ENCODE measurements at regions not wholly inside any gene's neighbourhood (a gene's known extent, or its start where the extent isn't known, plus 50 kb on each side); places are given as distances from the start of the nearest gene placed in this dataset.
"Not testable (repeated sequence)": the region's sequence is repeated elsewhere in the genome, so short reads cannot be mapped to it uniquely, and the experiment has no call there.

DNA sequence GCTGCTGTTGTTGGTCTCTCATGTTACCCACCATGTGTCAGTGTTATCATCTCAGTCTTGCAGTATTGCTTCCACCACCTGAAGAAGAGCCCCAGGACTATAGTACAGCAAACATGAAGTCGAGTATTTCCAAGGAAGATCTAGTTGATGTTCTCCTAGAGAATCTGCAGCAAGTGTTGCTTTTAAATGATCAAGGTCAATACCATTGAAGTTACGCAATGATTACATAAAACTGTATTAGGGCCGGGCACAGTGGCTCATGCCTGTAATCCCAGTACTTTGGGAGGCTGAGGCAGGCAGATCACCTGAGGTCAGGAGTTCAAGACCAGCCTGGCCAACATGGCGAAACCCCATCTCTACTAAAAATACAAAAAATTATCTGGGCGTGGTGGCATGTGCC, 173.9 kb downstream of the TJP1 start:
- not testable (repeated sequence) for H3K27ac Mint-ChIP-seq; H3K27me3 Mint-ChIP-seq; H3K36me3 Mint-ChIP-seq (ENCODE audit: insufficient read depth); DNase-seq; H3K9me3 Mint-ChIP-seq; H3K4me3 Mint-ChIP-seq; H3K4me1 Mint-ChIP-seq (ENCODE audit: low read depth in 2 of 2); ATAC-seq (replicated peaks)

DNA sequence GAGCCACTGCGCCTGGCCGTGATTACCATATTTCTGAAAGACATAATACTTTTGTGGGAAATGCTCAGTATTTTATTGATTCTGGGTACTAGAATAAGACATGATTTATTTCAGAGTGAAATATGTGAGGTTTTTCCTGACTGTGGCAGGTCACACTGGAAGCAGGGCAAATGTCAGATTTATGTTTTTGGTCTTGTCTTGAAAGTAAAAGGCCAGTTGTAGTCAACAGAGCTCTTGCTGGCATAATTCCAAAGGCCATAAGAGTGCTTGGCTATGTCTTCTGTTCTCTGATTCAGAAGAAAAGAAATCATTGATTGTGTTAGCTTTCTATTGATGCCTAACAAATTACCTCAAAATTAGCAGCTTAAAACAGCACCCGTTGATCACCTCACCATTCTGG, 176.4 kb downstream of the TJP1 start:
- H3K4me3 Mint-ChIP-seq, result no peak overlapping the region
- peaks cover 5% of the 10 kb centered on the region for H3K36me3 Mint-ChIP-seq (ENCODE audit: insufficient read depth)
- DNase-seq (no peak), ATAC-seq (replicated peaks) (no peak)
- no peaks in the 10 kb centered on the region for H3K27me3 Mint-ChIP-seq
- peaks cover 2 to 16% of the 10 kb centered on the region in 2 donors for H3K9me3 Mint-ChIP-seq
- no peaks in the 10 kb centered on the region for H3K4me1 Mint-ChIP-seq (ENCODE audit: low read depth in 2 of 2)
- no peak overlapping the region for H3K27ac Mint-ChIP-seq

DNA sequence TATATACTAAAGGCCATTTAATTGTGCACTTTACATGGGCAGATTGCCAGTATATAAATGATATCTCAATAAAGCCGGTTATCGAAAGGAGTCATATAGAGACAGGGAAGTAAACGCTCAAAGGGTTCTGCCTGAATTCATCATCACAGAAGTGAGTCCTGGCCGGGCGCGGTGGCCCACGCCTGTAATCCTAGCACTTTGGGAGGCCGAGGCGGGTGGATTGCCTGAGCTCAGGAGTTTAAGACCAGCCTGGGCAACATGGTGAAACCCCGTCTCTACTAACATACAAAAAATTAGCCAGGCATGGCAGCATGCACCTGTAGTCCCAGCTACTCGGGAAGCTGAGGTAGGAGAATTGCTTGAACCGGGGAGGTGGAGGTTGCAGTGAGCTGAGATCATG, 177.9 kb downstream of the TJP1 start:
- H3K4me1 Mint-ChIP-seq (ENCODE audit: low read depth in 2 of 2); DNase-seq; H3K36me3 Mint-ChIP-seq (ENCODE audit: insufficient read depth); H3K27ac Mint-ChIP-seq; H3K4me3 Mint-ChIP-seq; ATAC-seq (replicated peaks); H3K27me3 Mint-ChIP-seq: not testable (repeated sequence)
- peaks cover 2 to 16% of the 10 kb centered on the region in 2 donors for H3K9me3 Mint-ChIP-seq

- ATAC-seq (replicated peaks) (no peak), DNase-seq (no peak)
- Mint-ChIP-seq H3K9me3 (peaks cover 0 to 7% of the 10 kb centered on the region in 2 donors), H3K36me3 (ENCODE audit: insufficient read depth) (no peaks in the 10 kb centered on the region), H3K27ac (no peak overlapping the region), H3K4me1 (ENCODE audit: low read depth in 2 of 2) (no peaks in the 10 kb centered on the region), H3K27me3 (no peaks in the 10 kb centered on the region), H3K4me3 (no peak overlapping the region)
These were observed 183.5 kb downstream of the TJP1 start for GRCh38 chr15:29638781-29639180.

DNA sequence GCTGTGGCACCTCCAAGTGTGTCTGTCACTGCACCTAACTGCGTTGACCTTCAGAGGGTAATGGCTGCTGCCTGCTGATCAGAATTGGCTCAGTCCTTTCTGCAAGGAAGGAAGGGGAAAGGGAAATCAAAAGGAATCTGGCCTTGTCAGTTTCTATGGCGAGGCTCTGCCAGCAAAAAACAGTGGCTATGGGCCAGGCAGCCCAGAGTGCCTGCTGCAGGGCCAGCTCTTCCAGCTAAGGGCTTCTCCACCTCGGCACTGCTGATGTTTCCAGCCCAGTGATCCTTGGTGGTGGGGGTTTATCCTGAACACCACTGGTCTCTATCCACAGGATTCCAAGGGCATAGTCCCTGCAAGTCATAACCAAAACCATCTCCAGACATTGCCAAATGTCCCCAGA, 184.3 kb downstream of the TJP1 start:
- H3K27me3 Mint-ChIP-seq, result no peaks in the 10 kb centered on the region
- H3K4me3 Mint-ChIP-seq, result no peak overlapping the region
- no peak for ATAC-seq (replicated peaks)
- H3K36me3 Mint-ChIP-seq (ENCODE audit: insufficient read depth), result no peaks in the 10 kb centered on the region
- no peaks in the 10 kb centered on the region for H3K4me1 Mint-ChIP-seq (ENCODE audit: low read depth in 2 of 2)
- no peak overlapping the region for H3K27ac Mint-ChIP-seq
- no peak for DNase-seq
- H3K9me3 Mint-ChIP-seq, result peaks cover 0 to 3% of the 10 kb centered on the region in 2 donors

DNA sequence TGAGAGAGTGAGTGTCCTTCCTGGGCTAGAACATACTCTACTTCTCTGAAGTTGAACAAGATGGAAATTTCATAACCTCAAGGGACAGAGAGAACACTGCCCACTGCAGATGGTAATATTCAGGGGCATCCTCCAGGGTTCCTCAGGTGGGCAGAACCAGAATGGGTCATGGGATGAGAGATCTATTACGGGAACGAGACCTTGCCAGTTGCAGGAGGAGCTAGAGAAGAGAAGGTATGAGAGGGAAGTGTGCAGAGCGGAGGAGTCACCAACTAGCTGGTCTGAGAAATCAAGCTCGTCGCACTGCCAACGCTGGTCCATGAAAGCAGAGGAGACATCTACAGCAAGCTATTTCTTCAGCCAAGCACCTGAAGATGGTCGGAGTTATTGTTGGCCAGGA, 184.7 kb downstream of the TJP1 start:
- Mint-ChIP-seq H3K4me3 (no peak overlapping the region), H3K36me3 (ENCODE audit: insufficient read depth) (no peaks in the 10 kb centered on the region), H3K9me3 (no peaks in the 10 kb centered on the region), H3K27me3 (no peaks in the 10 kb centered on the region), H3K27ac (no peak overlapping the region), H3K4me1 (ENCODE audit: low read depth in 2 of 2) (no peaks in the 10 kb centered on the region)
- ATAC-seq (replicated peaks) (no peak), DNase-seq (no peak)

DNA sequence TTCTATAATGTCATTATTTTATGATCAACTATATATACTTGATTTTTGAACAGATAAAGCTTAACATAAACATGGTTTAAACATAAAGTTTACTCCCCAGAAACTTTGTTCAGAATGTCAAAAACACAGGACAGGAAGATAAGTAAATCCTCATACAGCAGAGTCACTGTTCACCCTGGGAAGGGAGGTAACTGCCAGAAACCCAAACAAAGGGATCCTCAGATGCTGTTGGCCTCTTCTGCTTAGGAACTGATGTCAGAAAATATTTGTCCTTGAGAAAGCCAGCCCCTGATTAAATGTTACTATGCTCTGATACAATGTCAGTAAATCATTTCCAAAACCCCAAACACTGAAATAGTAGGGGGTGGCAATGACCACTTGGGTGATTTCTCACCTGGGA, 185.3 kb downstream of the TJP1 start:
- Mint-ChIP-seq H3K9me3 (no peaks in the 10 kb centered on the region), H3K27ac (no peak overlapping the region), H3K36me3 (ENCODE audit: insufficient read depth) (no peaks in the 10 kb centered on the region), H3K4me3 (no peak overlapping the region), H3K4me1 (ENCODE audit: low read depth in 2 of 2) (no peaks in the 10 kb centered on the region), H3K27me3 (no peaks in the 10 kb centered on the region)
- ATAC-seq (replicated peaks) (no peak), DNase-seq (no peak)

DNA sequence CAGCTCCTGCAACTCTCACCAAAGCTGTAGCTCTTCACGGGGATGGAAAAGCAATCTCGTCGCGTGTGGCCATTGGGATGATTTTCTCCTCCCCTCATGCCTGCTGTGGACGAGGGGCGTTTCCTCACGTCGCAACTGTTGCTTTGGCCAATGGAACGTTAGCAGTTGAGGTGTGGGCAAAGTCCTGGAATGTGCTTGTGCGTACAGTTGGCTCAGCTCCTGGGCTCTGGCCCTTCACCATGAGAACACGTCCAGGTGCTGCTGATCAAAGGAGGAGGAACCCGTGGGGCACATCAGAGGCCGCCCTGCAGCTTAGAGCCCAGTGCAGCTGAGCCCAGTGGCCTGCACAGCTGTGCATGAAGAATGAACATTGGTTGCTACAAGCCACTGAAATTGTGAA, 186.1 kb downstream of the TJP1 start:
- H3K9me3 Mint-ChIP-seq, result no peaks in the 10 kb centered on the region
- ATAC-seq (replicated peaks), result no peak
- no peaks in the 10 kb centered on the region for H3K27me3 Mint-ChIP-seq
- no peak for DNase-seq
- no peak overlapping the region for H3K4me3 Mint-ChIP-seq
- H3K36me3 Mint-ChIP-seq (ENCODE audit: insufficient read depth), result no peaks in the 10 kb centered on the region
- H3K27ac Mint-ChIP-seq, result no peak overlapping the region
- no peaks in the 10 kb centered on the region for H3K4me1 Mint-ChIP-seq (ENCODE audit: low read depth in 2 of 2)

- H3K4me3 Mint-ChIP-seq, result no peak overlapping the region
- no peak for ATAC-seq (replicated peaks)
- H3K27me3 Mint-ChIP-seq, result no peaks in the 10 kb centered on the region
- no peaks in the 10 kb centered on the region for H3K4me1 Mint-ChIP-seq (ENCODE audit: low read depth in 2 of 2)
- H3K36me3 Mint-ChIP-seq (ENCODE audit: insufficient read depth), result no peaks in the 10 kb centered on the region
- no peaks in the 10 kb centered on the region for H3K9me3 Mint-ChIP-seq
- DNase-seq, result no peak
- no peak overlapping the region for H3K27ac Mint-ChIP-seq
These were observed 186.7 kb downstream of the TJP1 start for GRCh38 chr15:29635513-29636098.

- DNase-seq (no peak), ATAC-seq (replicated peaks) (no peak)
- Mint-ChIP-seq H3K27ac (no peak overlapping the region), H3K4me3 (no peak overlapping the region), H3K9me3 (no peaks in the 10 kb centered on the region), H3K27me3 (no peaks in the 10 kb centered on the region), H3K4me1 (ENCODE audit: low read depth in 2 of 2) (no peaks in the 10 kb centered on the region), H3K36me3 (ENCODE audit: insufficient read depth) (no peaks in the 10 kb centered on the region)
These were observed 188.3 kb downstream of the TJP1 start for GRCh38 chr15:29633971-29634370.

DNA sequence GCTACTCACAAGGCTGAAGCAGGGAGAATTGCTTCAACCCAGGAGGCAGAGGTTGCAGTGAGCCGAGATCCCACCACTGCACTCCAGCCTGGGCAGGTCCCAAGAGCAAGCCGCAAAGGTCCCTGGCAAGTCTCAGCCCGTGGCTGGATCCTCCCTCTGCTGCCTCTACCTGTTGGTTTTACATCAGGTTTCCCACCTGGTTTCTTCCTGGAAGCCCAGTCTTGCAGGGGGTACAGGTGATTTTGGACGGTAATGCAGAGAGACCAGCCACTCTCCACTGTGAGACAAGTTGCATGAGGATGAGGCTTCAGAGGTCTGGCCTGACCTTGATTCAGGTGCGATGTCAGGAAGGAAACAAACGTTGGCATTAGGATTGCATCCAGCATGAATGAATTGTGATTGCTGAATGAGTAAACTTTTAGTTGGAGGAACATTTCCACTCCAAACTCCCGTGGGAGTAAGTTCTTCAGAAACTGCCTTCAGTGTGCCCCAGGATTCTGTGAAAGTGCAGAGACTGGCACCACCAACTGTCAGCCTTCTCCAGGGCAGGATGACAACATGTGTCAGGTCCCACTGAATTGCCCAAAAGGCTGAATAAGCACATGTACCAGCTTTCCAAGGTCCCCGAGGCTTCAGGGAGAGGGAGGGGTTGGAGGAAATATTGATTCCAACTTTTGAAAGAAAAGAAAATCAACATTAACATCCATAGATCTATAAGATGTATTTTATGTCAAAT, 189.4 kb downstream of the TJP1 start:
- no peaks in the 10 kb centered on the region for H3K4me1 Mint-ChIP-seq (ENCODE audit: low read depth in 2 of 2)
- H3K27me3 Mint-ChIP-seq, result no peaks in the 10 kb centered on the region
- H3K27ac Mint-ChIP-seq, result no peak overlapping the region
- DNase-seq, result no peak
- no peaks in the 10 kb centered on the region for H3K36me3 Mint-ChIP-seq (ENCODE audit: insufficient read depth)
- H3K9me3 Mint-ChIP-seq, result no peaks in the 10 kb centered on the region
- H3K4me3 Mint-ChIP-seq, result no peak overlapping the region
- no peak for ATAC-seq (replicated peaks)

GRCh38 chr15:29631076-29632070, 190.9 kb downstream of the TJP1 start:
- no peaks in the 10 kb centered on the region for H3K27me3 Mint-ChIP-seq

DNA sequence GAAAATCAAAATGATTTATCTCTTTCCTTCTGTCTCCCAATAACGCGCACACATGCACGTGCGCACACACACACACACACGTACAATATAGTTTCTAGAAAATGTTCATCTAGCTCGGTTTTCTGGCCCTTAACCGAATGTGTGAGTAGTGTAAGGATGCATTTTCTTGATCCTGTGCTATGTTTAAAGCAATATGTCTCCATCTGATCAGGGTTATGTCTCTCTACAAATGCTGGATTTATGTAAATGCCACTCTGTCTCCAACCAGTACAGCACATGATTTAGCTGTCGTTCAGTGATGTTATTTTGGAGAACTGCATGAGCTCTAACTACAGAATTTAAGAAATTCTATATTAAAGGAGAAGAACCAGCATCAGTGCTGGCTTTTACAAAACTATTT, 198.0 kb downstream of the TJP1 start:
- DNase-seq, result no peak
- Mint-ChIP-seq H3K27ac (no peak overlapping the region), H3K36me3 (ENCODE audit: insufficient read depth) (no peaks in the 10 kb centered on the region), H3K27me3 (no peaks in the 10 kb centered on the region), H3K9me3 (no peaks in the 10 kb centered on the region), H3K4me3 (no peak overlapping the region), H3K4me1 (ENCODE audit: low read depth in 2 of 2) (no peaks in the 10 kb centered on the region)
- no peak for ATAC-seq (replicated peaks)

More at GRCh38 chr15:29631076-29632070, 190.9 kb downstream of the TJP1 start:
- no peak overlapping the region for H3K27ac Mint-ChIP-seq
- ATAC-seq (replicated peaks), result no peak
- no peaks in the 10 kb centered on the region for H3K4me1 Mint-ChIP-seq (ENCODE audit: low read depth in 2 of 2)
- H3K9me3 Mint-ChIP-seq, result no peaks in the 10 kb centered on the region
- H3K36me3 Mint-ChIP-seq (ENCODE audit: insufficient read depth), result no peaks in the 10 kb centered on the region
- H3K4me3 Mint-ChIP-seq, result no peak overlapping the region
- no peak for DNase-seq
